HG02970 (cell line): ENCODE measurements at regions not wholly inside any gene's neighbourhood (a gene's known extent, or its start where the extent isn't known, plus 50 kb on each side); places are given as distances from the start of the nearest gene placed in this dataset.

Experiments used
- ATAC-seq: cut with Tn5 transposase; IDR thresholded peaks from one replicate; pipeline ENCODE4 v1.9.1; 2021; ENCODE audit warnings: mild to moderate bottlenecking, moderate library complexity, moderate number of reproducible peaks; ENCODE audit not compliant: unreplicated experiment, low FRiP score

GRCh38 chr7:124364283-124364682 lies 331.4 kb upstream of the TMEM229A start:
- ATAC-seq, result no peak

GRCh38 chr7:124354201-124354600 lies 321.3 kb upstream of the TMEM229A start:
- no peak for ATAC-seq

GRCh38 chr7:124351950-124352349 lies 319.1 kb upstream of the TMEM229A start:
- ATAC-seq, result no peak

GRCh38 chr7:124349443-124349842 lies 316.6 kb upstream of the TMEM229A start:
- no peak for ATAC-seq

GRCh38 chr7:124338861-124339260 lies 306.0 kb upstream of the TMEM229A start:
- ATAC-seq, result no peak

GRCh38 chr7:124330731-124331407 lies 298.0 kb upstream of the TMEM229A start:
- ATAC-seq, result no peak

- ATAC-seq, result no peak
These were observed 295.9 kb upstream of the TMEM229A start for GRCh38 chr7:124328774-124329173.

- no peak for ATAC-seq
These were observed 291.4 kb upstream of the TMEM229A start for GRCh38 chr7:124324262-124324661.

- no peak for ATAC-seq
These were observed 290.7 kb upstream of the TMEM229A start for GRCh38 chr7:124323597-124323996.

GRCh38 chr7:124322561-124322960 lies 289.7 kb upstream of the TMEM229A start:
- ATAC-seq, result no peak

GRCh38 chr7:124318721-124319450 lies 286.0 kb upstream of the TMEM229A start:
- ATAC-seq, result no peak

GRCh38 chr7:124310934-124311390 lies 278.1 kb upstream of the TMEM229A start:
- ATAC-seq, result no peak

GRCh38 chr7:124308384-124308783 lies 275.5 kb upstream of the TMEM229A start:
- ATAC-seq, result no peak

GRCh38 chr7:124295289-124295688 lies 262.4 kb upstream of the TMEM229A start:
- no peak for ATAC-seq

GRCh38 chr7:124284937-124285336 lies 252.1 kb upstream of the TMEM229A start:
- no peak for ATAC-seq

GRCh38 chr7:124276005-124276622 lies 243.2 kb upstream of the TMEM229A start:
- no peak for ATAC-seq

GRCh38 chr7:124275411-124275810 lies 242.5 kb upstream of the TMEM229A start:
- no peak for ATAC-seq

GRCh38 chr7:124269774-124270173 lies 236.9 kb upstream of the TMEM229A start:
- ATAC-seq, result no peak

- no peak for ATAC-seq
These were observed 234.3 kb upstream of the TMEM229A start for GRCh38 chr7:124267154-124267553.

GRCh38 chr7:124263232-124263827 lies 230.5 kb upstream of the TMEM229A start:
- peak; percentile 95 for ATAC-seq

- ATAC-seq, result no peak
These were observed 228.8 kb upstream of the TMEM229A start for GRCh38 chr7:124261710-124262109.
